GM19351 (cell line): ENCODE measurements at regions not wholly inside any gene's neighbourhood (a gene's known extent, or its start where the extent isn't known, plus 50 kb on each side); places are given as distances from the start of the nearest gene placed in this dataset.
"Not testable (repeated sequence)": the region's sequence is repeated elsewhere in the genome, so short reads cannot be mapped to it uniquely, and the experiment has no call there.

Experiments used
- ATAC-seq: cut with Tn5 transposase; IDR thresholded peaks from one replicate; pipeline ENCODE4 v1.9.1; 2021; ENCODE audit warnings: mild to moderate bottlenecking, moderate library complexity; ENCODE audit not compliant: unreplicated experiment

DNA sequence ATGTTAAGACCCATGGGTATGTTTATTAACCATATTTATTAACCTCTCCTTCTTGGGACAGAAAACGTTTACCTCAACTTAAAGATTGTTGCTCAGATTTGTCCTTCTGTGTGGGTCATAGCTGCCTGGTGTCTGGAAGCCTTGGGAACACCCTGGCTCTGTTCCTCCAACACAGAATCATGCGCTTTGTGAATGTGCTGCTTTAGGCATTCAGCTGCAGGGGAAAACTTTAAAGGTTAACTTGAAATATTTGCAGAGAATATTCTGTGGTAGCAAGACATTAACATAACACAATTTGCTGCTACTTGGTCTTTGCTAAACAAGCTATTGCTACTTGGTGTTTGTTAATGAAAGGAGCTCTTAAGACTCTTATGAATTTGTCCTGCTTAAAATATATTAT lies 50.5 kb upstream of the THOC3 start:
- not testable (repeated sequence) for ATAC-seq

DNA sequence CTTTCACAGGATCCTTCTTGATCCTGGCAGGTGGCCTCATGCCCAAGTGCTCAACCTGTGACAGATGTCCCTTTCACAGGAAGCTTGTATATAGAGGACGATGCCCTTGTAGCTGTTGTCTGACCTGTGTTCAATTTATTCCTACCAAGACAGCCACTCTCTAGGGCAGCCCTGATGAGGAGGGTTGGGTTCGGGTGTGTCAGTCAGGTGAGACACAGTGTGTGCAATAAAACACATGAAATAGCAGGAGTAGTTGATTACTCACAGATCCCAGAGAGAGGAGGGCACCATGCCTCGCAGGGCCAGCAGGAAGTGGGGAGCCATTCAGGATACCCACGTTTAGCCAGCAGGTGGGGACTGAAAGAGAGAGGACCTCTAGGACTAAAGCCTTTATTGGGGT lies 52.7 kb upstream of the THOC3 start:
- not testable (repeated sequence) for ATAC-seq

DNA sequence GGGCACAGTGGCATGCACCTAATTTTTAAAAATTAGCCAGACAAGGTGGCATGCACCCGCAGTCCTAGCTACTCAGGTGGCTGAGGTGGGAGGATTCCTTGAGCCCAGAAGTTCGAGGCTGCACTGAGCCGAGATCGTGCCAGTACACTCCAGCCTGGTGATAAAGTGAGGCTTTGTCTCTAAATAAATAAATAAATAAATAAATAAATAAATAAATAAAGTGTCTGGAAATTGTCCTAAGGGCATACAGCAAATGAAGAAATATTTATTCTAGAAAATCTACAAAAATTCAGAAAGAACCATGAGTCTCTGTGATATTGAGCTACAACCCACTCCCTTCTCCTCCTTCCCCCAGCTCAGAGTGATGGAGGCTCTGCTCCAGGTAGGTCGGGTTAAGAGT lies 55.4 kb upstream of the THOC3 start:
- ATAC-seq: not testable (repeated sequence)

DNA sequence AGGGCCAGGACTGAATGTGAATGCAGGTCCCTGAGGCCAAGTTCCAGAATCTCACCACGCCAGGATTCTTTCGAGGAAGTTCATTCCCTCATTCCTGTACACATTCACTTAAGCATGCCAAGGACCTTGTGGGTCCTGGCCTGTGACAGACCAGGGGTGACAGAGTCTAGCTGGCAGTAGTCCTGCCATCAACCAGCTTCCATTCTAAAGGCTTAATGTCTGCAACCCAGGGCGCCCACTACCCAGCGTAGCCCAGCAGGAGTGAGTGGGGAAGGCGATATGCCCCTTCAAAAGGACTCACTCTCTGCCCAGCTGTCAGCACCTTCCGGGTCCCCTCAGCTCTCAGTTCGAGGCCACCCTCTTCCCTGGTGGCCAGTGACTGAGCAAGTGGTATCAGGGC lies 61.3 kb upstream of the THOC3 start:
- ATAC-seq: not testable (repeated sequence)

DNA sequence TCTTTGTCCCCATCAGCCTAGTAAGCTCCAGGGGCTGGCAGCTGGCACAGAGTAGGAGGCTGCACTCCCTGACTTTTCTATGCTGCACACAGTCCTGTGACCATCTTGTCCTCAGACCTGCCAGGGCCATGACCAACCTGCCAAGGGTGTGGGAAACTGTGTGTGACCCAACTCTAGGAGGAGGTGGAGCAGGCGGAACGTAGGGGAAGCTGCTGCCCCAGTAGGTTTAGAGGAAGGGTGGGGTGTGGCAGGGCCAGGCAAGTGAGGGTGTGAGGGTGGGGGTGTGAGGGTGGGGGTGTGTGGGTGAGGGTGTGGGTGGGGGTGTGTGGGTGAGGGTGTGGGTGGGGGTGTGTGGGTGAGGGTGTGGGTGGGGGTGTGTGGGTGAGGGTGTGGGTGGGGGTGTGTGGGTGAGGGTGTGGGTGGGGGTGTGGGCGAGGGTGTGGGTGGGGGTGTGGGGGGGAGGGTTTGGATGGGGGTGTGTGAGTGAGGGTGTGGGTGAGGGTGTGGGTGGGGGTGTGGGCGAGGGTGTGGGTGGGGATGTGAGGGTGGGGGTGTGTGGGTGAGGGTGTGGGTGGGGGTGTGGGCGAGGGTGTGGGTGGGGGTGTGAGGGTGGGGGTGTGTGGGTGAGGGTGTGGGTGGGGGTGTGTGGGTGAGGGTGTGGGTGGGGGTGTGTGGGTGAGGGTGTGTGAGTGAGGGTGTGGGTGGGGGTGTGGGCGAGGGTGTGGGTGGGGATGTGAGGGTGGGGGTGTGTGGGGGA lies 62.4 kb upstream of the THOC3 start:
- ATAC-seq: not testable (repeated sequence)

DNA sequence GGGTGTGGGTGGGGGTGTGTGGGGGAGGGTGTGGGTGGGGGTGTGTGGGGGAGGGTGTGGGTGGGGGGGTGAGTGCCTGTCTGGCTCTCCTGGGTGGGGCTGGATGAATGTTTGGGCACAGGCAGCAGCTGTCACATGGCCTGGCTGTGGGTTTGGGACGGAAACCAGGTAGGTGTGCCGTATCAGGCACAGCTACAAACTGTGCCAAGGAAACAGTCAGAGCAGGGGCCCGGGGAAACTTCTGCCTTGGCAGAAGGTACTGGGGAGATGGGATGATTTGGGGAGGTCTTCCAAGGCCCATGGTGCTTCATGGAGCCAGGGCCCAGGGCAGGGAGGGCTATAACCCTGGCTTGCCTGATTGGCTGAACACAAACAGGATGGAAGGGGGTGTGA lies 63.0 kb upstream of the THOC3 start:
- ATAC-seq: not testable (repeated sequence)

DNA sequence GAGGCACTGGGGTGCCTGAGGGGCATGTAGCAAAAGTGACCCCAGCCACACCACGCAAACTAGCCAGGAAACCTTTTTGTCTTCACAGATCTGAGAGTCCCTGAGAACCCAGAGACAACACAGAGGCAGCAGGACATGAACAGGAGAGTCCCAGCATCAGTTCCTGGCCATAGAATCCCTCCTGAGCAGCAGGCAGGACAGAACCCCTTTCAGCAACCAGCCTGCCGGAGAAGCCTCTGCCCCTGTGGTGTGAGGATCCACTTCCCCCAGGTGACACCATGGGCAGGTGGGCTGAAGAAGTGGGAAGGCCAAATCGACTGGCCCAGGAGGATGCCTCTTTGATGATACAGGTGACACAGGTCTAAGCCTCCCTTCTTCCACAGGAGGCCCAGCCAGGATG lies 65.1 kb upstream of the THOC3 start:
- ATAC-seq: not testable (repeated sequence)

DNA sequence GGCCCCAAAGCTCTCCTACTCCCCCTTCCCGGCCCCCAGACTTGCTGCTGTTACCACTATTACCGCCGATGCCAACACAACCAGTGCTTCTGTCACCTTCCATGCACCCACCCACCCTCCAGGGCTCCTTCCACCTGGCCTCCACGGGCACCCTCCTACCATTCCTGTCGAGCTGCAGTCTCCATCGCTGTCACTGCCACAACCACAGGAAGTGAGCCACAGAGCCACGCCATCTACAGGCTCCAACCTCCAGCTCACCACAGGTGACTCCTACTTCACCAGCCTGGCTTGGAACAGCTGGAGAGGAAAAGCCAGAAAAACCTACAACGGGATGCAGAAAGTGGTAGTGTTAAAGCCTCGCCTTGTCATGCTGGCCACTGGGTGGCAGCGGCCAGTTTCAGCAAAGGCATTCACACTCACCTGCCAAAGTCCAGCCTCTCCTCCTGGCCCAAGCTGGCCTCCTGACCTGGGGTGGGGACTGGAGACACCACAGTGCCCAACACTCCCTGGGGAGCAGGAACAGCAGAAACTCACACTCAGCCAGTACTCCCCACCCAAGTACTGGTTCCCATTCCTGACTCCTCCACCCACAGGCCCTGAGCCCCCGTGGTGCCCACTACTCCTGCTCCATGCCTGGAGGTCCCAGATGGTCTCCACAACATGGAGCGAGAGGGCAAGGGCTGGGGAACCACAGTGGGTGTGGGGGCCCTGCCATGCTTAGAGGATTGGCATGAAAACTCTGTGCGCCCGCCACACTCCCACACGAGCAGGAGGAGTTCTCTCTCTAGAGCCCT lies 66.5 kb upstream of the THOC3 start:
- ATAC-seq: not testable (repeated sequence)

DNA sequence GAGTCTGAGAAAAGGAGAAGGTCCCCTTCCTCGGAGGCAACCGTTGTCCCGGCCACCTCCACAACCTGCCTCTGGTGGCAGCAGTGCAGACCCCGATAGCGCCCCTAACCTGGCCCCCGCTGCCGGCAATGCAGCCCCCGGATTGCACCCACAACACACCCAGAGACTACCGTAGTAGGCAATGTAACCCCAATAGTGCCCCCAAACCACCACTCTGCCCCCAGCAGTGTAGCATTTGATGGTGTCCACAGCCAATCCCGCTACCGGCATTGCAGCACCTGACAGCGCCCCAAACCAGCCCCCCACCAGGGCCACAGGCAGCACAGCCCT lies 67.1 kb upstream of the THOC3 start:
- ATAC-seq: not testable (repeated sequence)

DNA sequence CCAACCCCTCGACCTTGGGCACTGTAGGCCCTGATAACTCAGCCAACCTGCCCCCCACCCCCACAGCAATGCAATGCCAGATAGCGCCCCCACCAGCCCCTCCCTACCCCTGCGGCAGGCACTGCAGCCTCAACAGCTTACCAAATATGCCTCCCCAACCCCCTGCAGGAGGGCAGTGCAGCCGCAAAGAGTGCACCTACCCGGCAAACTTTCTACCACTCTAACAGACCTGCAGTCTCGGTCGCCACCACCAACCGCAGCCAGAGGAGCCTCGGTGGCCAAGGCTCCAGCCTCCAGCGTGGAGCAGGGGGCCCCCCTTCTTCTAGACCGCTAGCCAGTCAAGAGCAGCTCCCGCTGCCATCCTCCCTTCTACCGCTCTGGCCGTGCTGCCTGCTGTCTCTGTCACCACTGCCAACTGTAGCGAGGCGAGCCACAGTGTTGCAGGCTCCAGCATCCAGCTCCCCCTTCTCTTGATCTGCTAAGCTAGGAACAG lies 67.7 kb upstream of the THOC3 start:
- not testable (repeated sequence) for ATAC-seq

DNA sequence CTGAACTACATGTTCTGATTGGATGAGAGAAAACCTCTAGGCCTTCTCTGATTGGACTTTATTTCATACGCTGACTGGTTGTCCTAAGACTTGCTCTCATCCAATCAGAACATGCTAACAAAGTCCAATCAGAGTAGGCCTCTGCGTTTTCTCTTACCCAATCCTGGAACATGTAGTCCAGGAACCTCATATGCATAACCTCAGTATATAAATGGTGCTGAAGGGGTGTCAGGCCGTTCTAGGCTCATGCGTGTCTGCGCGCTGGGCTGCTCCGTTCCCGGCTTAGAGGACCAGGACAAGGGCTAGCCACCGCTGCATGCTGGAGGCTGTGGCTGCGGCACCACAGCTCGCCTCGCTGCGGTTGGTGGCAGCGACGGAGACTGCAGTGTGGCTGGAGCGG lies 68.3 kb upstream of the THOC3 start:
- ATAC-seq: not testable (repeated sequence)

DNA sequence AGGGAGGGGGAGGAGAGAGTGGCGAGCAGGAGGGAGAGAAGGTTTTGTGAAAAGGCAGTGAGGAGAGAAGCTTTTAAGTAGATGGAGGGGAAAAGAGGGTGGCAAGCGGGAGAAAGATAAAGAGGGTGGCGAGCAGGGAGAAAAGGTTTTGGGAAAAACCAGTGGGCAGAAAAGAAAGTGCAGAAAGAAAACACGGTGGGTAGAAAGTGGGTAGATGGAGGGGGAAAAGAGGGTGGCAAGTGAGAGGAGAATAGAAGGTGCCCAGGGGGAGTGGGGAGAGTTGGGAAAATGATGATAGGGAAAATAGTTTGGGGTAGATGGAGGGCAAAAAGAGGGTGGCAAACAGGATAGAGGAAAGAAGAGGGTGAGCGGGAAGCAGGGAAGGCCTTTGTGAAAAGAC lies 69.1 kb upstream of the THOC3 start:
- not testable (repeated sequence) for ATAC-seq

DNA sequence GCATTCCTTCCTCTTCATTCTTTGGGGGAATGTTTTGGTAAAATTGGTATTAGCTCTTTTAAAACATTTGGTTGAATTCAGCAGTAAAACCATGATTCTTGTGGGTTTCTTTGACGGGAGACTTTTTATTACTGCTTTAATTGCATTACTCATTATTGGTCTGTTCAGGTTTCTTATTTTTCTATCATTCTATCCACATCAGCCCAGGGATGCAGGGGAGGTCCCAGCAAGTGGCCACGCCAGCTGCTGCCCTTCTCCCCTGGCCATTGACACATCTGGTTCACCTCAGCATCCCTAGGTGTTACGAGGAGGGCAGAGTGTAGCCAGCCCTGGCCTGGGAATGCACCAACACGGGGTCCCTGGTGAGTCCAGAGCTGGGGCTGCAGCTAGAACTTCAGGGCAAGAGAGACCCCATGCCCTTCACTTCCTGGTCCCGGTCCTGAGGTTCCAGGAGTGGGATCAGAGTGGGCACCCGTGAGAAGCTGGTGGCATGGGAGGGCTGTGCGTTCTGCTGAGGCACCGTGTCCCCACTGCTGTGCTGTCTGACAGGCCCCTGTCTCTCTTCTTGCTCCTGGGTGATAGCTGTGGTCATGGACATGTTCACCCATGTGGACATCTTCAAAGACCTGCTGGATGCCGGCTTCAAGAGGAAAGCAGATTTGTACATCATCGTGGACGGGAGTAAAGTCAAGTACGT lies 72.1 kb upstream of the THOC3 start:
- ATAC-seq: not testable (repeated sequence)

DNA sequence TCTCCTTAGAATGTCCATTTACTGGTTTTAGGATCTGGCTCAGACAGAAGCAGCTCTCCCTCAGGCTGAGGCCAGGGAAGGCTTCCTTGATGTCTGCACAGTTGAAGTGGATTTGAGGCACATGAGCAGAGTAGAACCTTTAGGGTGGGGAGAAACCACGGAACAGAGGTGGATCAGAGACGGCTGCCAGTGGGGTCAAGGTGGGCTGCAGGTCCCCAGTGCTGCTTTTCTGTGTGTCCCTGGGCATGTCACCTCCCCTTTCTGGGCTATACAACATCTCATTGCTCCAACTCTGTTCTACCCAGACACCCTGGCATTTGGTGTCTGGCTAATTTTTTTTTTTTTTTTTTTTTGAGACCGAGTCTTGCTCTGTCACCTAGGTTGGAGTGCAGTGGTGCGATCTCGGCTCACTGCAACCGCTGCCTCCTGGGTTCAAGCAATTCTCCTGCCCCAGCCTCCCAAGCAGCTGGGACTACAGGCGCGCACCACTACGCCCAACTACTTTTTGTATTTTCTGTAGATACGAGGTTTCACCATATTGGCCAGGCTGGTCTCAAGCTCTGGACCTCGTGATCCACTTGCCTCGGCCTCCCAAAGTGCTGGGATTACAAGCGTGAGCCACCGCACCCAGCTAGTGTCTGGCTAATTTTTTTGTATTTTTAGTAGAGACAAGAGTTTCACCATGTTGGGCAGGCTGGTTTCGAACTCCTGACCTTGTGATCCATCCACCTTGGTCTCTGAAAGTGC lies 73.3 kb upstream of the THOC3 start:
- not testable (repeated sequence) for ATAC-seq

DNA sequence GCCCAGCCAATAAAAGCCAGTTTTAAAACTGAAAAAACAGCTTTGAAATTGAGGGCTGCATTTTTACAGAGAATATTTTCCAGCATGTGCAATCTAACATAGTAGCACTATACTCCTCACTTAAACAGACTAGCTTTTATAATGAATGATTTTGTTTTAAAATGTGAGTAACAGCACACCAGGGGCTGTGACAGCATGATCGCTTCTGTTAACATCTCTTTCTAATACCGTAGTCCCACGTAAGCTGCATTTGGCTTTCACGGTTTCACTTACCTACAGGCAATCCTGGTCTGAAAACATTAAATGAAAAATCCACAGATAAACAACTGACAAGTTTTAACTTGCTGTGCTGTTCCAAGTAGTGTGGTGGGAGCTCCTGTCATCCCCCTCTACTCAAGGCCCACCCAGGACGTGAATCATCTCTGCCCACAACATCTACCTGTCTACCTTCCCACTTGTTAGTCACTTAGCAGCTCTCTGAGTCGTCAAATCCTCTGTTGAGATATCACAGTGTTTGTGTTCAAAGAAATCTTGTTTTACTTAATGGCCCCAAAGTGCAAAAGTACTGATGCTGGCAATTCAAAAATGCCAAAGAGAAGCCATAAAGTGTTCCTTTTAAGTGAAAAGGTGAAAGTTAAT lies 74.0 kb upstream of the THOC3 start:
- not testable (repeated sequence) for ATAC-seq

DNA sequence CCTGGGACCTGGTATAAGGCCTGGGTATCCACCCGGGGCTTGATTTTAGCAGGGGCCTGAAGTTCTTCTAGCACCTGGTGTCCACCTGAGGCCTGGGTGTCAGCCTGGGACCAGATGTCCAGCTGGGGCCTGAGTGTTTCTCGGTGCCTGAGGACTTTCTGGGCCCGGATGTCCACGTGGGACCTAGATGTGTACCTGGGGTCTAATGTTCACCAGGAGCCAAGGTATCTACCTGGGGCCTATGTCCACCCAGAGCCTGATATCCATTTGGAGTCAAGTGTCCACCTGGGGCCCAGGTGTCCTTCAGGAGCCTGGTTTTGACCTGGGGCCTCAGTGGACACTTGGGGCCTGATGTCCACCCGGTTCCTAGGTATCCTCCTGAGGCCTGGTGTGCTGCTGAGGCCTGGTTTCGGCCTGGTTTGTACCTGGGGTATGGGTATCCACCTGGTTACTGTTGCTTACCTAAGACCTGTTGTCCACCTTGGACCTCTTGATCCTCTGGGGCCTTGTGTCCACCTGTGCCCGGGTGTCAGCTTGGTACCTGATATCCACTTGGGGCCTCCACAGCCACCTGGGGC lies 75.2 kb upstream of the THOC3 start:
- ATAC-seq: not testable (repeated sequence)

DNA sequence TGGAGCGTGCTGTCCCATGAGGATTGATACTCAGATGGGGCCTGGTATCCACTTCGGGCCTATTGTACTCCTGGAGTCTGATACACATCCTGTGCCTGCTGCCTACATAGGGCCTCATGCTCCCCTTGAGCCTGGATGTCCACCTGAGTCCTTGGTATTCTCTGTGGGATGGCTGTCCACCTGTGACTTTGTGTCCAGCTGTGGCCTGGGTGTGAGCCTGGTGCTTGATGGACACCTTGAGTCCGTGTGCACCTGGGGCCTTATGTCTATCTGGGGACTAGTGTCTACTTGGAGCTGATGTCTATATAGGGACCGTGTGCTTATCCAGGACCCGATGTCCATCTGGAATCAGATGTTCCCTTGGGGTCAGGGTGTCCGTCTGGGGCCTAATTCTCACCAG lies 75.9 kb upstream of the THOC3 start:
- ATAC-seq: not testable (repeated sequence)

DNA sequence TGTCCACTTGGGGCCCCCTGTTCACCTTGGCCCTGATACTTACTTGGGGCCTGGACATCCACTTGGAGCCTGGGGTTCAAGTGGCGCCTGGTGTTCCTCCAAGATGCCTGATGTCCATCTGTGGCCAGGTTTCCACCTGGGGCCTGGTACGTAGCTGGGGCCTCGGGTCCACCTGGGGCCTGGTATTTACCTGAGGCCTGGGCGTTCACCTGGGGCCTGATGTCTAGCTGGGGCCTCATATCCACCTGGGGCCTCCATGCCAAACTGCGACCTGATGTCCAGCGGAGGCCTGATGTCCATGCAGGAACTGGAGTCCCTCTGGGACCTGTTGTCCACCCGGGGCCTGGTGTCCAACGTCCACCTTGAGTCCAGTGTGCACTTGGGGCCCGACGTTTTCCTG lies 76.3 kb upstream of the THOC3 start:
- not testable (repeated sequence) for ATAC-seq

DNA sequence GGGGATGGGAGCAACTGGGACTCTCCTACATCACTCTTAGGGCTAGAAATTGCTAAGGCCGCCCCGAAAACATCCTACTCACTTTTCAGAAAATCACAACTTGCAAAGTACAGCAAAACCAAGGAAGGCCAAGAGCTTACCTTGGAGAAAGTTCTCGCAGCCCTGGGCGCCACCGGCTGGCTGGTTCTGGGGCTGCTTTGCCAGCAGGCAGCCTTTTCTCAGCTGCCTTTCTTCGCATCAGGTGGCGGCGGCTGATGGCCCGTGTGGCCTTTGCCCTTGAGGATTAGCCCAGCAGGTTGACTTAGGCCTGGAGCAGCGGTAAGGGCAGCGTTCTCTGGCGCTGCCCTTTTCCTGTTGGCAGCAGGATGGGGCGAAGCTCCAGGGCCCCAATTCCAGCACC lies 77.3 kb upstream of the THOC3 start:
- not testable (repeated sequence) for ATAC-seq

DNA sequence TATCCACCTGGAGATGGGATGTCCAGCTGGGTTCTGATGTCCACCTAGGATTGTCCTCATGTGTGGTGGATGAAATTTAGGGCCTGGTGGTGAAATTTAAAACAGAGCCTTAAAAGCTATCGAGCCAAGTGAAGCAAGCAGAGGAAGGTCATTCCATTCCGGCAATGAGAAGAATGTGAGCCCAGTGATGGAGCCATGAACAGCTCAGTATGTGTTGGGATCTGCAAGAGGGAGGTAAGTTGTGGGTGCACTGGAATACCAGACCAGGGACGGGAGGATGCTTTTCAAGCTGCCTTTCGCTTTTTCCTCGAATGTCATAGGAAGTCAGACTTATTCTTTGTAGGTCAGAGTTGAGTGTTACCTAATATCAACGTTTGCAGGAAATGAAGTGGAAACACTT lies 80.6 kb upstream of the THOC3 start:
- not testable (repeated sequence) for ATAC-seq
